SK-N-SH (cell line): ENCODE measurements at regions not wholly inside any gene's neighbourhood (a gene's known extent, or its start where the extent isn't known, plus 50 kb on each side); places are given as distances from the start of the nearest gene placed in this dataset.
A peak's percentile ranks its signal among the peaks of the same experiment; 100 is the strongest.

Experiments
- CTCF ChIA-PET: fragments of 300-600, 350-600 bp; formaldehyde crosslinking; extraction: SDS; loops from one replicate; lab custom pipeline; 2021; lab: Yijun Ruan, JAX
- POLR2A ChIA-PET: fragments of 350-600 bp; sonication (Branson Sonifier 250); formaldehyde crosslinking; extraction: SDS; loops from one replicate; lab custom pipeline; 2020; ENCODE audit warnings: antibody characterized with exemption, inconsistent platforms; lab: Yijun Ruan, JAX
- DNase-seq: peaks from one replicate; pipeline ENCODE4 v3.0.0; 2012
- H2AFZ ChIP-seq: fragments of 200-600 bp; sonication (generic); 2 replicates; pipeline ENCODE4 v1.8.1; 2016; ENCODE audit warnings: antibody characterized with exemption, mild to moderate bottlenecking, low read depth
- H3F3A ChIP-seq: fragments of 200-600 bp; sonication (generic); replicated peaks from 2 replicates; pipeline ENCODE3; 2016; ENCODE audit warnings: antibody characterized with exemption, mild to moderate bottlenecking; ENCODE audit not compliant: insufficient read depth
- H3K27ac ChIP-seq, 2 experiments: fragments of 200-500 bp in 1 of 2; fragments of 200-600 bp in 1 of 2; sonication (Bioruptor generic) in 1 of 2; sonication (generic), shearing (Covaris generic) in 1 of 2; 2 replicates each; pipeline versions ENCODE4 v1.5.1 to v1.6.1; 2014 to 2016; ENCODE audit warnings: low read depth in 2 of 2, inconsistent platforms in 1 of 2, low read length in 1 of 2, mild to moderate bottlenecking in 1 of 2, mixed read lengths in 1 of 2
- H3K27me3 ChIP-seq: fragments of 200-600 bp; sonication (generic), shearing (Covaris generic); 2 replicates; pipeline ENCODE4 v1.6.1; 2016; ENCODE audit warnings: mixed run types; ENCODE audit not compliant: insufficient read depth
- H3K36me3 ChIP-seq, 2 experiments: fragments of 200-500 bp in 1 of 2; fragments of 200-600 bp in 1 of 2; sonication (Bioruptor generic) in 1 of 2; sonication (generic) in 1 of 2; replicated peaks in 1 of 2; 2 replicates each; pipeline versions ENCODE3 to v1.5.1; 2014 to 2016; ENCODE audit warnings: low read length in 1 of 2, mild to moderate bottlenecking in 1 of 2; ENCODE audit not compliant: insufficient read depth in 2 of 2, control insufficient read depth in 1 of 2
- H3K4me1 ChIP-seq, 2 experiments: fragments of 200-500 bp in 1 of 2; fragments of 200-600 bp in 1 of 2; sonication (Bioruptor generic) in 1 of 2; sonication (generic), shearing (Covaris generic) in 1 of 2; 2 replicates each; pipeline versions ENCODE4 v1.5.1 to v1.6.1; 2014 to 2016; ENCODE audit warnings: low read depth in 1 of 2, low read length in 1 of 2, mixed run types in 1 of 2; ENCODE audit not compliant: insufficient read depth in 2 of 2, control insufficient read depth in 1 of 2
- H3K4me2 ChIP-seq: fragments of 200-600 bp; sonication (generic), shearing (Covaris generic); 2 replicates; pipeline ENCODE4 v1.6.1; 2017; ENCODE audit warnings: mixed run types
- H3K4me3 ChIP-seq, 2 experiments: fragments of 200-500 bp in 1 of 2; fragments of 200-600 bp in 1 of 2; sonication (Bioruptor generic) in 1 of 2; sonication (generic), shearing (Covaris generic) in 1 of 2; 2 replicates each; pipeline versions ENCODE4 v1.5.1 to v1.8.1; 2014 to 2016; ENCODE audit warnings: low read depth in 2 of 2, inconsistent platforms in 1 of 2, low read length in 1 of 2, mild to moderate bottlenecking in 1 of 2, mixed read lengths in 1 of 2, moderate library complexity in 1 of 2
- H3K79me2 ChIP-seq: fragments of 200-600 bp; sonication (generic); 2 replicates; pipeline ENCODE4 v1.8.1; 2017; ENCODE audit warnings: mild to moderate bottlenecking; ENCODE audit not compliant: insufficient read depth
- H3K9ac ChIP-seq: fragments of 200-600 bp; sonication (generic); 2 replicates; pipeline ENCODE4 v1.6.1; 2017; ENCODE audit warnings: mixed run types
- H3K9me2 ChIP-seq: fragments of 200-600 bp; sonication (generic); 2 replicates; pipeline ENCODE4 v1.6.1; 2017; ENCODE audit warnings: mixed run types
- H3K9me3 ChIP-seq: fragments of 200-600 bp; sonication (generic); 2 replicates; pipeline ENCODE4 v1.6.1; 2017; ENCODE audit warnings: mixed run types, mild to moderate bottlenecking, moderate library complexity
- H4K20me1 ChIP-seq: fragments of 200-600 bp; sonication (generic); 2 replicates; pipeline ENCODE4 v1.6.1; 2017; ENCODE audit warnings: mild to moderate bottlenecking, mixed run types; ENCODE audit not compliant: insufficient read depth
- CTCF ChIP-seq: fragments of 200-600 bp; sonication (generic); IDR thresholded peaks from 2 replicates; pipeline ENCODE4 v1.6.1; 2017; ENCODE audit warnings: antibody characterized with exemption, mild to moderate bottlenecking, moderate library complexity
- IRF3 ChIP-seq: fragments of 150-350 bp; IDR thresholded peaks from 2 replicates; pipeline ENCODE4 v1.6.1; 2016; ENCODE audit warnings: mild to moderate bottlenecking, low read depth, low read length
- MAX ChIP-seq: IDR thresholded peaks from 2 replicates; pipeline ENCODE4 v1.4.0; 2012; ENCODE audit warnings: low read depth
- MEF2A ChIP-seq: IDR thresholded peaks from 2 replicates; pipeline ENCODE4 v1.4.0; 2012; ENCODE audit warnings: low read depth, borderline replicate concordance
- NRF1 ChIP-seq: IDR thresholded peaks from 2 replicates; pipeline ENCODE4 v1.6.1; 2012; ENCODE audit warnings: low read depth, mild to moderate bottlenecking, low read length
- PBX3 ChIP-seq: IDR thresholded peaks from 2 replicates; pipeline ENCODE4; 2012
- POLR2AphosphoS5 ChIP-seq: IDR thresholded peaks from 2 replicates; pipeline ENCODE4 v1.6.1; 2012; ENCODE audit warnings: low read depth, low read length
- RXRA ChIP-seq: IDR thresholded peaks from 2 replicates; pipeline ENCODE4 v1.4.0; 2012; ENCODE audit warnings: low read depth, mild to moderate bottlenecking, borderline replicate concordance
- SIN3A ChIP-seq: IDR thresholded peaks from 2 replicates; pipeline ENCODE4 v1.6.1; 2012; ENCODE audit warnings: low read depth, mild to moderate bottlenecking, low read length, moderate library complexity, borderline replicate concordance
- SMC3 ChIP-seq: IDR thresholded peaks from 2 replicates; pipeline ENCODE4 v1.6.1; 2012; ENCODE audit warnings: low read depth, low read length, improper control_type of control experiment
- TAF1 ChIP-seq: IDR thresholded peaks from 2 replicates; pipeline ENCODE4 v1.6.1; 2012; ENCODE audit warnings: low read depth, mild to moderate bottlenecking, low read length, moderate library complexity, borderline replicate concordance
- TEAD4 ChIP-seq: IDR thresholded peaks from 2 replicates; pipeline ENCODE4 v1.4.0; 2012; ENCODE audit warnings: mild to moderate bottlenecking, borderline replicate concordance; ENCODE audit not compliant: insufficient read depth
- YY1 ChIP-seq: IDR thresholded peaks from 2 replicates; pipeline ENCODE4 v1.4.0; 2012; ENCODE audit warnings: low read depth, mild to moderate bottlenecking
- WGBS: methylation state at CpG from one replicate; pipeline ENCODE4 v1.1.6; 2017; ENCODE audit warnings: low lambda C conversion rate; 5-methylcytosine and 5-hydroxymethylcytosine counted together

DNA sequence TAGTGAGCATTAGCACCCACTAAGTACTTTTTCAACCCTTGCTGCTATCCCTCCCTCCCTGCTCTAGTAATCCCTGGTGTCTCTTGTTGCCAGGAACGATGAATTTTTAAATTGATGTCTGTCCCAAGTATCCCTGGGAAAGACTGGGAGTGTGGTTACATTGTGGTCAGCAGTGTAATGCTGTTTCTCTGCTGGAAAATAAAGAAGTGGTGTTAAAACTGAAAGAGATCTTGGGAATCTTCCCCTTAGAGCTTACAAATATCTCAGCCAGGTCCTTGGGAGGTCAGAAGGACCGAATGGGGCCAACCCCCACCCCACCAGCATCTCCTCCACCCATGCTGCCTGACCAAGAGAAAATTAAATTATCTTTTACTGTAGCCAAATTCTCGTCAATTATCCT lies 174.5 kb upstream of the MXRA5 start:
- H3F3A ChIP-seq, result peaks cover 7% of the 10 kb centered on the region
- peak overlapping the region; percentile 14; the same call in 1 of the 2 replicates for H3K4me2 ChIP-seq
- no peak overlapping the region for H3K4me3 ChIP-seq
- 3% methylated on average over 3 of the region's 3 CpGs for WGBS
- POLR2A ChIA-PET, result no interaction called here
- no peaks in the 10 kb centered on the region for H3K9me2 ChIP-seq
- CTCF ChIA-PET, result no interaction called here
- H3K9ac ChIP-seq, result peak overlapping the region; percentile 41; the same call in 1 of the 2 replicates
- no peak for DNase-seq
- H3K79me2 ChIP-seq, result no peaks in the 10 kb centered on the region
- no peaks in the 10 kb centered on the region for H3K27me3 ChIP-seq
- H3K9me3 ChIP-seq, result no peaks in the 10 kb centered on the region
- no peak for TF ChIP-seq POLR2AphosphoS5
- TF ChIP-seq YY1, result no peak
- no peak for TF ChIP-seq SIN3A
- TF ChIP-seq RXRA, result no peak
- no peak for TF ChIP-seq SMC3
- TF ChIP-seq TEAD4, result no peak
- no peak for TF ChIP-seq PBX3
- no peak for TF ChIP-seq MAX
- no peak for TF ChIP-seq NRF1
- no peak overlapping the region for H2AFZ ChIP-seq
- H3K36me3 ChIP-seq, result no peaks in the 10 kb centered on the region
- no peaks in the 10 kb centered on the region for H4K20me1 ChIP-seq
- no peaks in the 10 kb centered on the region for H3K4me1 ChIP-seq
- H3K27ac ChIP-seq, result peak overlapping the region in 1 of 2 experiments; percentile 84; a peak in 2 of 4 replicates

GRCh38 chrX:3520458-3520857 lies 174.0 kb upstream of the MXRA5 start:
- Histone ChIP-seq H3K27ac (peak overlapping the region in 1 of 2 experiments; percentile 84; a peak in 2 of 4 replicates), H3K9ac (no peak overlapping the region), H2AFZ (no peak overlapping the region), H4K20me1 (no peaks in the 10 kb centered on the region), H3K4me3 (no peak overlapping the region), H3K4me1 (no peaks in the 10 kb centered on the region), H3K27me3 (no peaks in the 10 kb centered on the region), H3K4me2 (peak overlapping the region; percentile 14; the same call in 1 of the 2 replicates)
- 29% methylated on average over 3 of the region's 3 CpGs for WGBS
- CTCF ChIA-PET, result no interaction called here
- DNase-seq, result no peak
- TF ChIP-seq TAF1, result no peak
- no peak for TF ChIP-seq MEF2A
- TF ChIP-seq IRF3, result no peak
- TF ChIP-seq CTCF, result no peak
- TF ChIP-seq, all 33 proteins: peak for 0
- H3K9me3 ChIP-seq, result no peaks in the 10 kb centered on the region
- H3F3A ChIP-seq, result peaks cover 7% of the 10 kb centered on the region
- H3K36me3 ChIP-seq, result no peaks in the 10 kb centered on the region
- H3K79me2 ChIP-seq, result no peaks in the 10 kb centered on the region
- POLR2A ChIA-PET, result no interaction called here
- no peaks in the 10 kb centered on the region for H3K9me2 ChIP-seq
